MM.1S (cell line): ENCODE measurements at regions not wholly inside any gene's neighbourhood (a gene's known extent, or its start where the extent isn't known, plus 50 kb on each side); places are given as distances from the start of the nearest gene placed in this dataset.

Source experiments
- DNase-seq: peaks from one replicate; pipeline ENCODE4 v3.0.0-alpha.2; 2015
- H2AFZ ChIP-seq: fragments of 300-600 bp; sonication (generic); 2 replicates; pipeline ENCODE4 v1.6.0; 2016; ENCODE audit warnings: antibody characterized with exemption, low read length
- H3F3A ChIP-seq: fragments of 300-600 bp; sonication (generic); 2 replicates; pipeline ENCODE4 v1.6.1; 2016; ENCODE audit warnings: mild to moderate bottlenecking, antibody characterized with exemption, low read length, moderate library complexity, mixed read lengths; ENCODE audit not compliant: insufficient read depth
- H3K27ac ChIP-seq: fragments of 300-600 bp; sonication (generic); 2 replicates; pipeline ENCODE4 v1.5.1; 2016; ENCODE audit warnings: mild to moderate bottlenecking, low read length
- H3K27me3 ChIP-seq: fragments of 300-600 bp; sonication (generic); replicated peaks from 2 replicates; pipeline ENCODE4 v1.6.0; 2016; ENCODE audit warnings: low read length; ENCODE audit not compliant: insufficient read depth
- H3K36me3 ChIP-seq: fragments of 300-600 bp; sonication (generic); replicated peaks from 2 replicates; pipeline ENCODE4 v1.6.1; 2016; ENCODE audit warnings: mild to moderate bottlenecking, low read length, mixed read lengths; ENCODE audit not compliant: insufficient read depth
- H3K4me1 ChIP-seq: fragments of 300-600 bp; sonication (generic); 2 replicates; pipeline ENCODE4 v1.6.1; 2016; ENCODE audit warnings: low read length, mixed read lengths
- H3K4me2 ChIP-seq: fragments of 300-600 bp; sonication (generic); 2 replicates; pipeline ENCODE4 v1.6.0; 2016; ENCODE audit warnings: low read depth, low read length
- H3K4me3 ChIP-seq: fragments of 300-600 bp; sonication (generic); 2 replicates; pipeline ENCODE4 v1.5.1; 2016; ENCODE audit warnings: low read length, mixed read lengths
- H3K79me2 ChIP-seq: fragments of 300-600 bp; sonication (generic); 2 replicates; pipeline ENCODE4 v1.6.1; 2016; ENCODE audit warnings: mixed run types, low read length, mixed read lengths
- H3K9ac ChIP-seq: fragments of 300-600 bp; sonication (generic); 2 replicates; pipeline ENCODE4 v1.6.1; 2016; ENCODE audit warnings: low read length, mixed read lengths
- H3K9me2 ChIP-seq: fragments of 300-600 bp; sonication (generic); replicated peaks from 2 replicates; pipeline ENCODE4 v1.6.1; 2016; ENCODE audit warnings: mild to moderate bottlenecking, low read length, mixed read lengths; ENCODE audit not compliant: insufficient read depth
- H3K9me3 ChIP-seq: fragments of 300-600 bp; sonication (generic); replicated peaks from 2 replicates; pipeline ENCODE4 v1.6.1; 2016; ENCODE audit warnings: mild to moderate bottlenecking, low read length, mixed read lengths; ENCODE audit not compliant: insufficient read depth
- H4K20me1 ChIP-seq: fragments of 300-600 bp; sonication (generic); 2 replicates; pipeline ENCODE4 v1.6.1; 2016; ENCODE audit warnings: mild to moderate bottlenecking, low read length, moderate library complexity, mixed read lengths; ENCODE audit not compliant: insufficient read depth
- CTCF ChIP-seq: fragments of 300-600 bp; sonication (generic); IDR thresholded peaks from 2 replicates; pipeline ENCODE4 v1.5.1; 2016; ENCODE audit warnings: antibody characterized with exemption, low read length, mixed read lengths
- EZH2 ChIP-seq: fragments of 300-600 bp; sonication (generic); optimal IDR thresholded peaks from 2 replicates; pipeline ENCODE3; 2017; ENCODE audit warnings: low read depth, mild to moderate bottlenecking, antibody characterized with exemption, low read length, mixed read lengths
- EZH2phosphoT487 ChIP-seq: fragments of 300-600 bp; sonication (generic); IDR thresholded peaks from 2 replicates; pipeline ENCODE4 v1.6.1; 2018; ENCODE audit warnings: antibody characterized with exemption, low read length

- TF ChIP-seq EZH2phosphoT487: no peak
- no peak for TF ChIP-seq EZH2
- no peak for TF ChIP-seq CTCF
- no peaks in the 10 kb centered on the region for H3K36me3 ChIP-seq
- no peak overlapping the region for H3K27ac ChIP-seq
- H3K4me3 ChIP-seq: no peak overlapping the region
- no peaks in the 10 kb centered on the region for H3F3A ChIP-seq
- no peaks in the 10 kb centered on the region for H3K79me2 ChIP-seq
- no peaks in the 10 kb centered on the region for H3K9me2 ChIP-seq
- H3K4me2 ChIP-seq: no peak overlapping the region
- H3K4me1 ChIP-seq: no peaks in the 10 kb centered on the region
- no peaks in the 10 kb centered on the region for H3K9me3 ChIP-seq
- no peak overlapping the region for H3K9ac ChIP-seq
- DNase-seq: no peak
- H4K20me1 ChIP-seq: no peaks in the 10 kb centered on the region
- H3K27me3 ChIP-seq: no peaks in the 10 kb centered on the region
- H2AFZ ChIP-seq: no peak overlapping the region
Measured at GRCh38 chr9:20291201-20291600, 331.1 kb downstream of the MLLT3 start.

GRCh38 chr9:20290257-20290656 is 332.0 kb downstream of the MLLT3 start:
- Histone ChIP-seq H3K4me3 (no peak overlapping the region), H3K27me3 (no peaks in the 10 kb centered on the region), H3K79me2 (no peaks in the 10 kb centered on the region), H3K9me2 (no peaks in the 10 kb centered on the region), H3K4me2 (no peak overlapping the region), H3K36me3 (no peaks in the 10 kb centered on the region), H3K27ac (no peak overlapping the region), H3K4me1 (no peaks in the 10 kb centered on the region), H3F3A (no peaks in the 10 kb centered on the region), H2AFZ (no peak overlapping the region), H3K9me3 (no peaks in the 10 kb centered on the region), H3K9ac (no peak overlapping the region), H4K20me1 (no peaks in the 10 kb centered on the region)
- TF ChIP-seq CTCF (no peak), EZH2 (no peak), EZH2phosphoT487 (no peak)
- no peak for DNase-seq

- Histone ChIP-seq H3K9me3 (no peaks in the 10 kb centered on the region), H3K36me3 (no peaks in the 10 kb centered on the region), H3K79me2 (no peaks in the 10 kb centered on the region), H3K4me1 (no peaks in the 10 kb centered on the region), H3K4me2 (no peak overlapping the region), H3K27ac (no peak overlapping the region), H3K9ac (no peak overlapping the region), H3K27me3 (no peaks in the 10 kb centered on the region), H2AFZ (no peak overlapping the region), H3K4me3 (no peak overlapping the region), H4K20me1 (no peaks in the 10 kb centered on the region), H3K9me2 (no peaks in the 10 kb centered on the region), H3F3A (no peaks in the 10 kb centered on the region)
- DNase-seq: no peak
- TF ChIP-seq EZH2phosphoT487 (no peak), EZH2 (no peak), CTCF (no peak)
Measured at GRCh38 chr9:20289423-20290010, 332.8 kb downstream of the MLLT3 start.
